ENCODE measurements at regions not wholly inside any gene's neighbourhood (a gene's known extent, or its start where the extent isn't known, plus 50 kb on each side); places are given as distances from the start of the nearest gene placed in this dataset.

- DNase-seq (ENCODE audit: low read depth), result no peak
These were observed 71.0 kb downstream of the AQP4 start for GRCh38 chr18:26794230-26795101.

- no peak for DNase-seq (ENCODE audit: low read depth)
These were observed 72.8 kb downstream of the AQP4 start for GRCh38 chr18:26792661-26793060.

DNA sequence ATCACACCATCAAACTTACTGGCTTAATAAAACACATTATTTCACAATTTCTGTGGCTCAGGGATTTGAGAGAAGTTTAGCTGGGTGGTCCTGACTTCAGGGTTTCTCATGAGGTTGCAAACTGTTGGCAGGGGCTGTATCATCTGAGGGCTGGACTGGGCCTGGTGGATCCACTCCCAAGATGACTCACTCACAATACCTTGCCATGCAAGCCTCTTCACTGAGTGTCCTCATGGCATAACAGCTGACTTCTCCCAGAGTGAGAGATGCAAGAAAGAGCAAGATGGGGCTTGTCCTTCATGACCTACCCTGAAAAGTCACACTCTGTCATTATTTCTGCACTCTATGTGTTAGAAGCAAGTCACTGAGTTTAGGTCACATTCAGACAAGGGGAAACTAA lies 73.8 kb downstream of the AQP4 start:
- no peak for DNase-seq (ENCODE audit: low read depth)

- DNase-seq (ENCODE audit: low read depth), result no peak
These were observed 80.9 kb downstream of the AQP4 start for GRCh38 chr18:26784599-26784998.

DNA sequence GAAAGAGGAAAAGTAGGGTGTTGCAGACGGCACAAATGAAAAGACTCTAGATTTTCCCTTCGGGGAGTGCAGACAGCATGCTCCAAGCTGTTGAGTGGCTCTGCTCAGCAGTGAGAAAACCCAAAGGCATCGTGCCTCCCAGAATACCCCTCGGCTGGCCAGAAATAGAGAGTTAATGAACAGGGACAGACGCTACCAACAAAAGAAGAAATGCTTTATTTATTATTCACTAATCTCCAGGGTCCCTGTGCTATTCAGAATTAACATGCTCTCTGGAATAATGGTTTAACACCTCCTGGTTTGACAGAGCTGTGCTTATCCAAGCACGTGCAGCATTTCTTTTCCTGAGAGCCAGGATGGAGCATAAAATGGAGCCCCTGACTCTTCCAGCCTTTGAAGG lies 82.3 kb downstream of the AQP4 start:
- no peak for DNase-seq (ENCODE audit: low read depth)

DNA sequence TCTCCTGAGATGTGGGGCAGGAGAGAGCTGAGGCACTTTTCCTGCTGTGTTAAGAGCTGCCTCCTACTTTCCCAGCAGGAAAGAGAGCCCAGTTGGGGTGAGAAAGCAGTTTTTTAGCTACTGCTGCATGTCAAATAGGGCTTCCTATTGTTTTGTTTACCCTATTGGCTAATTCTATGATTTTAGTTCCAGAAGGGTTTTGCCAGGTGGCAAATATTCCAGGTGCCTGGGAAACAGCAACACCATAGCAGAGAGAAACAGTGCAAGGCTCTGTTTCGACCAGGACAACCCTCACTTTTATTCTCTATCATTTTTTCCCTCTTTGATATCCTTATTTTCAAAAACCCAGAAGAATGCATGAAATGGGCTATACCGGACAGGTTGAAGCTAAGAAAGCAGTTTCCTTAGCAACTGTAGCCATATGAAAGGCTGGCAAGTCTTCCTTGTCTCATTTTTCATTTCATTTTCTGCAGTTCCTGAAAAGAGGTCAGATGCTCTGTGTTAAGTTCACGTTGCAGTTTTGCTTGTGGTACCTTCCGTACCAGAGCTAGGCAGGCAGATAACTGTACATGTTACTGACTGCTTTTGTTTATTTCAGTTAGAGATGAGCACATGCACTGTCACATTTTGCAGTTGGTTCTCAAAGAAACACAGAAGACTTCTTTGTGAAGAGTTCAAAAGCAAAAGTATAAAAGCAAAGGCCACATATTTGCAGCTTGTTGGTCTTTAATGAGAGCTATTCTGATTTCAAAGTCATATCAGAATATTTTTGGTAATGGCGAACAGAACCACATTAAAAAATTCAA lies 84.8 kb downstream of the AQP4 start:
- DNase-seq (ENCODE audit: low read depth), result no peak

- DNase-seq (ENCODE audit: low read depth), result no peak
These were observed 87.5 kb downstream of the AQP4 start for GRCh38 chr18:26778054-26778393.

DNA sequence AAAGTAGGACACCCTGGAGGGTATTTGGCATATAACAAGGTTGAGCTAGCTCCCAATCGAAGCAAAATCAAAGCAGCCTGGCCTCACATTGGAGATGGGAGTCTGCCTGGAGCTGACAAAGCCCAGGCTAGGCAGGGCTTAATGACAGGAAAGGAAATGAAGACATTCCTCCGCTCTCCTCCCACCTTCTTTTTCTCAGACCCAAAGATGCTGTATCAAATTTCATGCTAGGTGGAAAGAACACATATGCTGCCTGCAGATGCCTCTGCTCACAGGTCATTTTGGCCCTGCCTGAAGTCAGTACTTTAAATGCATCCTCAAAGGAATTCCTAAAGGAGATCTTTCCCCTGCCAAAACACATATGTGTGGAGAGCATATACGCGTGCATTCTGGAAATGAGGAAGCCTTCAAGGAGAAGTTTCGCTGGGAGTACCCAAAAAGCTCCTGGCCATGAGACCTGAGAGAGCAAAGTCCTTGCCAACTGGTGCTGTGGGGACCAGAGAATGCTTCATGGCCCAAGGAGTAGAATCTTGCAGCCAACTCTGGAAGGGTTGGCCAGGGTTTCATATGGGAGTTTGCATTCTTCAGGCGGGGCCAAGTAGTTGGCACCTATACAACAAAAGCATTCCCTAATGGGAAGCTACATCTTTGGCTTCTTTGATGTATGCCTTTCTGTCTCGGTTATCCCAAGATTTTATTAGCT lies 88.0 kb downstream of the AQP4 start:
- no peak for DNase-seq (ENCODE audit: low read depth)

DNA sequence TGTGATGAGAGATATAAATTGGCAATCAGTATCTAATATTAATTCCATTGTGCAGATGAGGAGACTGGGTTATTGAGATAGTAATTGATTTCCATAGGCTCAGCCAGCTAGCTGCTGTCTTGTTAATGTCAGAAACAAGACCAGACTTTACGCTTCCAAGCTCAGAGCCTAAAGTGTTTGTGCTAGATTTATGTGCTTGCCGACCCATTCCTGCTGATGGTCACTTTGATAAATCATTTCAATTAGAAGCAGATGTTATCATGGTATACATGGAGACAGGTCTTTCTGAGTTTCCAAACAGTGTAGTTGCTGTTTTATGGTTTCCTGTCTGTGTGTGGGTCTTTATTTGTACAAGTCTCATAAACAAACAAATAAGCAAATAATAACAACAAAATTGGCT lies 92.8 kb downstream of the AQP4 start:
- DNase-seq (ENCODE audit: low read depth), result no peak

DNA sequence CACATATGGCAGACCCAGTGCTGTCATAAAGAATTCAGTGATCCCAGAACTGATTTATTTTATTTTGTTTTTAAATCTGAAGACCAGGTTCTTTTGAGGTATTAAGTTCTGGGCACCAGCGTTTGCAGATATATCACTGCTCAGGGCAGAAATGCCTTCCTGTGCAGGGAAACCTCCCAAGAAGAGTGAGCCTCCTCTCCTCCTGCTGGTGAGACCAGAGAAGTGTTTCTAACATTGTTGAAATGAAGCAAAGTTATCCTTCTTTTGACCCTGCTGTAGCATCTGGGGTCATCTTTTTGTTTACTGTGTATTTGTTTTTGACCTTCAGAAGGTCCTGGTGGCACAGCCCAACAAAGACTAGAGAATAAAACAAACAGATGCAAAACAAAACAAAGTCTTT lies 94.0 kb downstream of the AQP4 start:
- no peak for DNase-seq (ENCODE audit: low read depth)

DNA sequence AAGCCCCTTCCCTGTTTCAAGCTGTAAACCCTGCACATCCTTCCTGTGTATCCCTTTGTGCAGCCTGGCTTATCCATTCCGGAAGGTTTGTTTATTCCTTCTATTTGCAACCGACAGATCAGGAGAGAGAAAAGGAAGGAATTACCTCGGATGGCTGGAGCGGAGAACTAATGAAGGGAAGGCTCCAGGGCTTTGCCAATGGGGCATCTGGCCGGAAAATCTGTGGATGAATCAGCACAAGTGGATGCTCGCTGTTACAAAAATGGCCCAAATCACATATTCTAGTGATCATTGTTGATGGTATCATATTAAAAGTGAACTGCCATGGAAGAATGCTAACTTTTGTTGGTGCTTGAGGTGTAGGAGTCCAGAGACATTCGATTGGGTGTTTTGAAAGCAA lies 97.1 kb downstream of the AQP4 start:
- no peak for DNase-seq (ENCODE audit: low read depth)

GRCh38 chr18:26765498-26765897 lies 100.0 kb downstream of the AQP4 start:
- DNase-seq (ENCODE audit: low read depth), result no peak

GRCh38 chr18:26764586-26764985 lies 100.9 kb downstream of the AQP4 start:
- no peak for DNase-seq (ENCODE audit: low read depth)

- no peak for DNase-seq (ENCODE audit: low read depth)
These were observed 101.3 kb downstream of the AQP4 start for GRCh38 chr18:26764177-26764576.

DNA sequence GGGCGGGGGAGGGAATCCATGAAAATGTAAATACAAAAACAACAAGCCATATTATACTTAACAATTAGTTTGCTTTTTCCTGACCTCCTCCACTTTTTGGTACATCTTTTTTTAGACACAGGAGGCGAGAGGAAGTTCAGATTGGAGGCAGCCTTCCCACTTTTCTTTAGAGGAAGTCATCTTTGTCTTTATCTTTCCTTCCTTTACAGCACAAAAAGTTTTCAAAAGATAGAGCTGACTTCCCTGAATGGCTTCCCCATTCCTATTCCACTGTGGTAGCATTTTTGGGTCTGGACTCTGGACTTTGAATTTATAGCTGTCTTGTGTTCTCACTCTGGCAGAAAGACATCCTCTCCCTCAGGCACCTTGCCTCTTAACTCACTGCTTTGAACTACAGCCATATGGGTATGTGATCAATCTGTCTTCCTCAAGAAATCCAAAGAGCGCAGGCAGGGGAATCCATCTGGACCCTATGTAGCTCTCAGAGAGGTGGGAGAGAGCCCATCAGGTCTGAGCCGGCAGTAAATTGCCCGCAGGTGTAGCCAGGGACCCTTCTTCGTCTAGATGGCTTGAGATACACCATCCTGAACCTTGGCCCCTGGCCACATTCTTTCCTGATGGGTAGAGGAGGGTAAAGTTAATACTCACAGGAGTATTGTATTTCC lies 101.9 kb downstream of the AQP4 start:
- DNase-seq (ENCODE audit: low read depth), result no peak

- DNase-seq (ENCODE audit: low read depth), result no peak
These were observed 108.1 kb downstream of the AQP4 start for GRCh38 chr18:26757263-26758019.

DNA sequence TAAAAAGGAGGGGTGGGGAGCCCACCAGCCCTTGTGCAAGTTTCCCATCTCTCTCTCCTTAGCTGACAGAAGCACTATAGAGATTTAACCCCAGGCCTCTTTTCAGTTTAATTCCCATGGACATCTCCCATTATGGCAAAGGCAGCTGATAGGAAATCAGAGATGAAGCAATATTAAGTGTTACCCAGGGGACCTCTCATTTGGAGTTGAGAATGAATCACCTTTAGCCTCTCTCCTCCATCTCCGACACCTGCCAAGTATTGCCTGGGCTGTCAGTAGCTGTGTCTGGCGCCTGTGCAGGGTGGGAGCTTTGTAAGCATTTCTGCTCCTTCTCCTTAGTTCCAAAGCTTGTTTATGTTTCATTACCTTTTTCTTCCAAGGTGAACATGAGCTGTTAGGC lies 109.0 kb downstream of the AQP4 start:
- DNase-seq (ENCODE audit: low read depth), result no peak

DNA sequence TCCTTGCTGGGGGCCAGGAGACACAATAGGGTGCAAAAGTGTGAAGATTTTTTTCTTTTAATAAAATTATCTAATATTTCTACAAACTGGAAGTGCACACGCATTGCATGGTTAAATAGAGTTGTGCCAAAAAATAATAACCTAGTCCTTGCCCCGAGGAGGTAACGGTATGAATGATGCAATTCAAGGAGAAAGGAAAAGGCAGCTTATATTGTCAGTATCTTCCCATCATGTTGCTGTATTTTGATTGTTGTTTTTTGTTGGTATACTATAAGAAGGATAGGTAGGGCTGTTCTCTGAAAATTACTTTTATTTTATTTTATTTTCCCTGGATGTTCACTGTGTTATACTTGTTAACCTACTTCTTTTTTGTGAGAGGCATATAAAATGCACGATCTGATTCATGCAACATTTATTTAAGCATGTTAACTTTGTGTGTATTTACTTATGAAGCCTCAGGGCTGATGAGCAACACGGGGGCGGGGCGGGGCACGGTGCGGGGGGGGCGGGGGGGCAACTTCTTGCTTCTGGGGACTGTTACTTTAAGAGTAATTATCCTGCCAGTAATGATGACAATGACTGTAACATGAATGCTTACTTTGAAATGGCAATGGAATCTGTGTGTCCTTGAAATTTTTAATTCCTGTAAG lies 118.6 kb downstream of the AQP4 start:
- peak; percentile 49 for DNase-seq (ENCODE audit: low read depth)

- peak; percentile 58 for DNase-seq (ENCODE audit: low read depth)
These were observed 119.1 kb downstream of the AQP4 start for GRCh38 chr18:26746398-26746797.

GRCh38 chr18:26745288-26746181 lies 120.0 kb downstream of the AQP4 start:
- peak; percentile 9 for DNase-seq (ENCODE audit: low read depth)
